MCF 10A (cell line): ENCODE measurements at regions not wholly inside any gene's neighbourhood (a gene's known extent, or its start where the extent isn't known, plus 50 kb on each side); places are given as distances from the start of the nearest gene placed in this dataset.
"Not testable (repeated sequence)": the region's sequence is repeated elsewhere in the genome, so short reads cannot be mapped to it uniquely, and the experiment has no call there.

Experiments used
- BruUV-seq: library from RNA; stranded (reverse); fragments of 400-500 nt; replicated peaks from 2 replicates; lab custom pipeline; 2021; lab: Mats Ljungman, UMichigan
- CTCF ChIA-PET: fragments of 300-600 bp; sonication (Branson Sonifier 250); formaldehyde crosslinking; extraction: SDS; loops from one replicate; lab custom pipeline; 2021; ENCODE audit warnings: antibody characterized with exemption, inconsistent platforms; lab: Yijun Ruan, JAX
- POLR2A ChIA-PET: fragments of 300-600, 350-650 bp; sonication (Branson Sonifier 250); formaldehyde crosslinking; extraction: SDS; loops from one replicate; lab custom pipeline; 2020; ENCODE audit warnings: antibody characterized with exemption, inconsistent platforms; lab: Yijun Ruan, JAX
- DNase-seq: peaks from one replicate; pipeline ENCODE4 v3.0.0-alpha.2; 2018; ENCODE audit not compliant: unreplicated experiment
- H3K27ac Mint-ChIP-seq: one replicate; pipeline ENCODE4 v1.8.0; 2022; ENCODE audit warnings: mild to moderate bottlenecking, low read depth, mixed read lengths; ENCODE audit not compliant: unreplicated experiment
- H3K27me3 Mint-ChIP-seq: one replicate; pipeline ENCODE4 v1.8.0; 2022; ENCODE audit warnings: mixed read lengths; ENCODE audit not compliant: insufficient read depth, unreplicated experiment
- H3K36me3 Mint-ChIP-seq: one replicate; pipeline ENCODE4 v1.8.0; 2022; ENCODE audit warnings: mild to moderate bottlenecking, moderate library complexity, mixed read lengths; ENCODE audit not compliant: insufficient read depth, unreplicated experiment
- H3K4me1 Mint-ChIP-seq: one replicate; pipeline ENCODE4 v1.8.0; 2022; ENCODE audit warnings: mixed read lengths; ENCODE audit not compliant: insufficient read depth, unreplicated experiment
- H3K4me3 Mint-ChIP-seq: one replicate; pipeline ENCODE4 v1.8.0; 2022; ENCODE audit warnings: mild to moderate bottlenecking, moderate library complexity, mixed read lengths; ENCODE audit not compliant: unreplicated experiment
- H3K9me3 Mint-ChIP-seq: one replicate; pipeline ENCODE4 v1.8.0; 2022; ENCODE audit warnings: mixed read lengths; ENCODE audit not compliant: unreplicated experiment
- intact Hi-C: fragments of 100-400 bp; cut with micrococcal nuclease; formaldehyde crosslinking; loops from 2 replicates; pipeline ENCODE4 v1.14.1; 2022
- TF ChIP-seq, protein P1 (sequence below): fragments of 200-600 bp; IDR thresholded peaks from one replicate; pipeline ENCODE4 v1.8.0; 2022; ENCODE audit warnings: antibody characterized with exemption, mild to moderate bottlenecking; ENCODE audit not compliant: unreplicated experiment

DNA sequence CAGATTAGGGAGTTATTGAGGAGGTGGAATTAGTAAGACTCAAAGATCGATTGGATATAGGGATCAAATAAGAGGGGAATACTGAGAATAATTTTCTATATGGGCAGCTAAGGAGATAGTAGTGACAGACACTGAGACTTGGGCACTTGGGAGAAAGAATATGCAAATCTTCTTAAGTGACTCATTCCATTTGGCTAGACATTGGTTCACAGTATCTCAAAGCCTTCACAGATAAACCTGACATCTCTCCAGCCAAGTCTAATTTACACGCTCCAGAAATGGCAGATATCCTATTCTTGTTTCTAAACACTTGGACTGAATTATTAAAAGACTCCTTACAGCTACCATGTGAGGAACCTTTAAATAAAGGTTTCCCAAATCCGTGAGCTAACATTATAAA is 104.6 kb upstream of the ADAMTS9 start:
- Mint-ChIP-seq H3K4me1 (no peaks in the 10 kb centered on the region), H3K9me3 (no peaks in the 10 kb centered on the region), H3K36me3 (no peaks in the 10 kb centered on the region), H3K27ac (no peak overlapping the region), H3K4me3 (no peak overlapping the region), H3K27me3 (no peaks in the 10 kb centered on the region)
- DNase-seq: no peak
- no TSS peak for BruUV-seq
- POLR2A ChIA-PET: no interaction called here
- CTCF ChIA-PET: no interaction called here
- intact Hi-C loops: no loop called here
- TF ChIP-seq, protein P1, sequence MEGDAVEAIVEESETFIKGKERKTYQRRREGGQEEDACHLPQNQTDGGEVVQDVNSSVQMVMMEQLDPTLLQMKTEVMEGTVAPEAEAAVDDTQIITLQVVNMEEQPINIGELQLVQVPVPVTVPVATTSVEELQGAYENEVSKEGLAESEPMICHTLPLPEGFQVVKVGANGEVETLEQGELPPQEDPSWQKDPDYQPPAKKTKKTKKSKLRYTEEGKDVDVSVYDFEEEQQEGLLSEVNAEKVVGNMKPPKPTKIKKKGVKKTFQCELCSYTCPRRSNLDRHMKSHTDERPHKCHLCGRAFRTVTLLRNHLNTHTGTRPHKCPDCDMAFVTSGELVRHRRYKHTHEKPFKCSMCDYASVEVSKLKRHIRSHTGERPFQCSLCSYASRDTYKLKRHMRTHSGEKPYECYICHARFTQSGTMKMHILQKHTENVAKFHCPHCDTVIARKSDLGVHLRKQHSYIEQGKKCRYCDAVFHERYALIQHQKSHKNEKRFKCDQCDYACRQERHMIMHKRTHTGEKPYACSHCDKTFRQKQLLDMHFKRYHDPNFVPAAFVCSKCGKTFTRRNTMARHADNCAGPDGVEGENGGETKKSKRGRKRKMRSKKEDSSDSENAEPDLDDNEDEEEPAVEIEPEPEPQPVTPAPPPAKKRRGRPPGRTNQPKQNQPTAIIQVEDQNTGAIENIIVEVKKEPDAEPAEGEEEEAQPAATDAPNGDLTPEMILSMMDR: no peak

DNA sequence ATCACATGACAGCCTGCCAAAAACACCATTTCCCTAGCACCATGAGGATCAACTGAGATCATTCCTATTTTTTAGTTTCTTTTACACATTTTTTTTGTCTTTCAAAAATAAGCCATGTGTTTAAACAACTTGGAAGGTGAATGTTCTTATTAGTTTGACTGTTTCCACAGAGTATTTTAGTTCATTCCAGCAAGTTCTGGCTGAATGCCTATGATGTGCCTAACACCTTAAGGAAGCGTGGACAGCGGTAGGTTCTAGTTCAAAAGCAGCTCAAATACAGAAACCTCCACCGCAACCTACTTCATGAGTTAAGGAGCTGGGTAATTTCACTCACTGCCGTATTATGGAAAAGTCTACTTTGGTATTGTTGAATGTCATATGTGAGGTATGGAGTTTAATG is 101.3 kb upstream of the ADAMTS9 start:
- CTCF ChIA-PET: no interaction called here
- H3K9me3 Mint-ChIP-seq: no peaks in the 10 kb centered on the region
- BruUV-seq: no TSS peak
- POLR2A ChIA-PET: no interaction called here
- H3K4me1 Mint-ChIP-seq: no peaks in the 10 kb centered on the region
- TF ChIP-seq, protein P1: no peak
- no peaks in the 10 kb centered on the region for H3K27me3 Mint-ChIP-seq
- DNase-seq: no peak
- no peak overlapping the region for H3K27ac Mint-ChIP-seq
- no peaks in the 10 kb centered on the region for H3K36me3 Mint-ChIP-seq
- intact Hi-C loops: no loop called here
- no peak overlapping the region for H3K4me3 Mint-ChIP-seq

DNA sequence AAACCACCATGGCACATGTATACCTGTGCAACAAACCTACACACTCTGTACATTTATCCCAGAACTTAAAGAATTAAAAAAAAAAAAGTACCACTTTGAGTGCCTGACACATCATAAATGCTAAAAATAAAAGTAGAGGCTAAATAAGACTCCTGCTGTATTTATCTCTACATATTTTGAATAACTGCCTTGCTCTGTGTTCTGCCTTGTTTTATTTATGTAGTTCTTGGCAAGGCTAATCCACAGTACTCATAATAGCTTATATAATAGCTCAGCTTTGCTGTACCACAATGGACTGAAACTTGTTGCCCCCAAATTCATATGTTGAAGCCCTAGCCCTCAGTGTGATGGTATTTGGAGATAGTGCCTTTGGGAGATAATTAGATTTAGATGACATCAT is 95.4 kb upstream of the ADAMTS9 start:
- no TSS peak for BruUV-seq
- Mint-ChIP-seq H3K9me3 (peaks cover 9% of the 10 kb centered on the region), H3K27ac (no peak overlapping the region), H3K36me3 (no peaks in the 10 kb centered on the region), H3K27me3 (no peaks in the 10 kb centered on the region), H3K4me3 (no peak overlapping the region), H3K4me1 (no peaks in the 10 kb centered on the region)
- ChIA-PET POLR2A (no interaction called here), CTCF (interaction anchor here (0.6 to 0.7 kb wide), 2 partner anchors 255 to 1432 kb away, joined by 3 read pairs; no protein-coding TSS in a partner anchor)
- DNase-seq: no peak
- intact Hi-C loops: no loop called here
- TF ChIP-seq, protein P1: no peak

DNA sequence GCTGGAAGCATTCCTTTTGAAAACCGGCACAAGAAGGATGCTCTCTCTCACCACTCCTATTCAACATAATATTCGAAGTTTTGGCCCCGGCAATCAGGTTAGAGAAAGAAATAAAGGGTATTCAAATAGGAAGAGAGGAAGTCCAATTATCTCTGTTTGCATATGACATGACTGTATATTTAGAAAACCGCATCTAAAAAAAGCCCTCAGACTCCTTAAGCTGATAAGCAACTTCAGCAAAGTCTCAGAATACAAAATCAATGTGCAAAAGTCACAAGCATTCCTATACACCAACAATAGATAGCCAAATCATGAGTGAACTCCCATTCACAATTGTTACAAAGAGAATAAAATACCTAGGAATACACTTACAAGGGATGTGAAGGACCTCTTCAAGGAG is 93.1 kb upstream of the ADAMTS9 start:
- H3K9me3 Mint-ChIP-seq: peaks cover 15% of the 10 kb centered on the region
- H3K36me3 Mint-ChIP-seq, CTCF ChIA-PET, H3K4me3 Mint-ChIP-seq, BruUV-seq, DNase-seq, H3K4me1 Mint-ChIP-seq, H3K27ac Mint-ChIP-seq, intact Hi-C loops, H3K27me3 Mint-ChIP-seq: not testable (repeated sequence)
- POLR2A ChIA-PET: interaction anchor here (0.7 kb wide), 1 partner anchor 1073 kb away, joined by 3 read pairs; no protein-coding TSS in a partner anchor

DNA sequence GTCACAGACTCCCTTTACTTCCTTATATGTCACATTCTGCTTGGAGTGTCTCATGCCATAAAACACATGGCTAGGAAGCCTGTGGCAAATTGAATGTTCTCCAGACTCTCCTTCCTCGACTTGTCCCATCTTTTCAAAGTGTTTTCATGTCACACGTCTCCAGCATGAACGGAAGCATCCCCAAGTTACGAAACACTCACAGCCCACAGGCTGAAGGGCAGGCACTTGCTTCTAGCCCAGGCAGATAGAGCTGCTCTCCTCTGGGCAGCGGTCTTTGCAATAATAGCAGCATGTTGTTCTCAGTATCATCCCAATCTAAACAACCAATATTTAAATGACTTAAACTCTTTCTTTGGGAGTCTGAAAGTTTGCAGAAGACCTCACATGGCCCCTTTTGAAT is 85.3 kb upstream of the ADAMTS9 start:
- Mint-ChIP-seq H3K36me3 (no peaks in the 10 kb centered on the region), H3K4me1 (no peaks in the 10 kb centered on the region), H3K4me3 (no peak overlapping the region), H3K27me3 (no peaks in the 10 kb centered on the region), H3K9me3 (peaks cover 6% of the 10 kb centered on the region), H3K27ac (no peak overlapping the region)
- TF ChIP-seq, protein P1: no peak
- DNase-seq: no peak
- CTCF ChIA-PET: no interaction called here
- no TSS peak for BruUV-seq
- intact Hi-C loops: no loop called here
- POLR2A ChIA-PET: no interaction called here
